SK-N-SH treated with all-trans-retinoic acid at 6 μM for 48 hours (cell line): ENCODE measurements at regions not wholly inside any gene's neighbourhood (a gene's known extent, or its start where the extent isn't known, plus 50 kb on each side); places are given as distances from the start of the nearest gene placed in this dataset.

Experiments
- ATAC-seq: fragments of 200-7000 bp; cut with Tn5 transposase; 3 replicates; pipeline ENCODE4 v1.9.1; 2020; ENCODE audit warnings: mild to moderate bottlenecking, moderate library complexity
- ARNTL ChIP-seq: fragments of 450-650 bp; formaldehyde crosslinking; IDR thresholded peaks from 2 replicates; pipeline ENCODE4 v1.5.0; 2020; ENCODE audit warnings: low read depth, mild to moderate bottlenecking, moderate library complexity, borderline replicate concordance
- BACH2 ChIP-seq: fragments of 250-450 bp; sonication (Bioruptor Pico); IDR thresholded peaks from 2 replicates; pipeline ENCODE4 v1.9.0; 2021; ENCODE audit warnings: mild to moderate bottlenecking, borderline replicate concordance
- CREB5 ChIP-seq: fragments of 250-450 bp; sonication (Bioruptor Pico); IDR thresholded peaks from 2 replicates; pipeline ENCODE4 v1.5.1; 2020; ENCODE audit warnings: low read depth, mild to moderate bottlenecking, moderate library complexity
- CSDC2 ChIP-seq: fragments of 250-450 bp; sonication (Bioruptor Pico); IDR thresholded peaks from 2 replicates; pipeline ENCODE4 v1.5.0; 2020; ENCODE audit warnings: mild to moderate bottlenecking, moderate library complexity
- CSRNP3 ChIP-seq: fragments of 250-450 bp; sonication (Bioruptor Pico); IDR thresholded peaks from 2 replicates; pipeline ENCODE4 v1.5.1; 2021; ENCODE audit warnings: mild to moderate bottlenecking, moderate library complexity
- GLIS3 ChIP-seq: fragments of 250-450 bp; sonication (Bioruptor Pico); IDR thresholded peaks from 2 replicates; pipeline ENCODE4 v1.5.0; 2020; ENCODE audit warnings: mild to moderate bottlenecking, moderate library complexity
- OSR1 ChIP-seq: fragments of 250-450 bp; sonication (Bioruptor Pico); IDR thresholded peaks from 2 replicates; pipeline ENCODE4 v1.8.0; 2022; ENCODE audit warnings: moderate library complexity, mild to moderate bottlenecking, inconsistent platforms
- PATZ1 ChIP-seq: fragments of 250-450 bp; sonication (Bioruptor Pico); IDR thresholded peaks from 2 replicates; pipeline ENCODE4 v1.8.0; 2020; ENCODE audit warnings: mild to moderate bottlenecking, moderate library complexity, borderline replicate concordance
- POU6F1 ChIP-seq: fragments of 250-450 bp; sonication (Bioruptor Pico); IDR thresholded peaks from 2 replicates; pipeline ENCODE4 v1.8.0; 2021; ENCODE audit warnings: low read depth, mild to moderate bottlenecking, moderate library complexity, borderline replicate concordance
- PPARA ChIP-seq: fragments of 250-450 bp; sonication (Bioruptor Pico); IDR thresholded peaks from 2 replicates; pipeline ENCODE4 v1.5.0; 2020; ENCODE audit warnings: mild to moderate bottlenecking, borderline replicate concordance
- RARB ChIP-seq: fragments of 250-450 bp; sonication (Bioruptor Pico); IDR thresholded peaks from 2 replicates; pipeline ENCODE4 v1.8.0; 2021; ENCODE audit warnings: mild to moderate bottlenecking, moderate library complexity
- SNAI2 ChIP-seq: fragments of 250-450 bp; sonication (Bioruptor Pico); IDR thresholded peaks from 2 replicates; pipeline ENCODE4 v1.5.0; 2020; ENCODE audit warnings: mild to moderate bottlenecking, moderate library complexity
- TCF4 ChIP-seq: fragments of 250-450 bp; sonication (Bioruptor Pico); IDR thresholded peaks from 2 replicates; pipeline ENCODE4 v1.8.0; 2021; ENCODE audit warnings: mild to moderate bottlenecking, moderate library complexity, borderline replicate concordance
- TOX ChIP-seq: fragments of 250-450 bp; sonication (Bioruptor Pico); IDR thresholded peaks from 2 replicates; pipeline ENCODE4 v1.8.0; 2021; ENCODE audit warnings: mild to moderate bottlenecking, moderate library complexity, borderline replicate concordance
- TSHZ2 ChIP-seq: fragments of 250-450 bp; sonication (Bioruptor Pico); IDR thresholded peaks from 2 replicates; pipeline ENCODE4 v1.5.0; 2020; ENCODE audit warnings: mild to moderate bottlenecking, moderate library complexity
- ZC3H10 ChIP-seq: fragments of 250-450 bp; sonication (Bioruptor Pico); IDR thresholded peaks from 2 replicates; pipeline ENCODE4 v1.5.1; 2021; ENCODE audit warnings: mild to moderate bottlenecking, moderate library complexity
- ZFP3 ChIP-seq: fragments of 250-450 bp; sonication (Bioruptor Pico); IDR thresholded peaks from 2 replicates; pipeline ENCODE4 v1.5.0; 2020; ENCODE audit warnings: mild to moderate bottlenecking, moderate library complexity
- ZFP30 ChIP-seq: fragments of 450-650 bp; formaldehyde crosslinking; IDR thresholded peaks from 2 replicates; pipeline ENCODE4 v1.5.0; 2022; ENCODE audit warnings: mild to moderate bottlenecking, moderate library complexity
- ZNF565 ChIP-seq: fragments of 450-650 bp; formaldehyde crosslinking; conservative IDR thresholded peaks from 2 replicates; pipeline ENCODE4 v1.5.0; 2020; ENCODE audit warnings: low read depth, mild to moderate bottlenecking, moderate library complexity
- ZNF70 ChIP-seq: fragments of 450-650 bp; formaldehyde crosslinking; IDR thresholded peaks from 2 replicates; pipeline ENCODE4 v1.5.0; 2020; ENCODE audit warnings: mild to moderate bottlenecking, moderate library complexity
- ZNF8 ChIP-seq: fragments of 450-650 bp; formaldehyde crosslinking; IDR thresholded peaks from 2 replicates; pipeline ENCODE4 v1.5.0; 2020; ENCODE audit warnings: mild to moderate bottlenecking, moderate library complexity

GRCh38 chr12:82242729-82243128 is 115.5 kb downstream of the CCDC59 start:
- TF ChIP-seq ZNF565 (CRISPR knock-in tag): no peak
- no peak for TF ChIP-seq TSHZ2 (CRISPR knock-in tag)
- no peak for TF ChIP-seq TCF4 (CRISPR knock-in tag)
- no peak for TF ChIP-seq ARNTL
- no peak for TF ChIP-seq ZNF70 (CRISPR knock-in tag)
- no peak for TF ChIP-seq SNAI2 (CRISPR knock-in tag)
- no peak for TF ChIP-seq RARB (CRISPR knock-in tag)
- TF ChIP-seq GLIS3 (CRISPR knock-in tag): no peak
- no peak for TF ChIP-seq CSDC2 (CRISPR knock-in tag)
- TF ChIP-seq ZFP30 (CRISPR knock-in tag): no peak
- no peak for TF ChIP-seq CSRNP3 (CRISPR knock-in tag)
- TF ChIP-seq PPARA (CRISPR knock-in tag): no peak
- TF ChIP-seq ZFP3 (CRISPR knock-in tag): no peak
- ATAC-seq: no peak

- no peak for ATAC-seq
- TF ChIP-seq SNAI2 (CRISPR knock-in tag): no peak
- TF ChIP-seq CREB5 (CRISPR knock-in tag): no peak
- TF ChIP-seq ZC3H10 (CRISPR knock-in tag): no peak
- TF ChIP-seq TCF4 (CRISPR knock-in tag): no peak
- no peak for TF ChIP-seq TOX (CRISPR knock-in tag)
- no peak for TF ChIP-seq POU6F1 (CRISPR knock-in tag)
- no peak for TF ChIP-seq ZNF70 (CRISPR knock-in tag)
- TF ChIP-seq BACH2 (CRISPR knock-in tag): no peak
- no peak for TF ChIP-seq PPARA (CRISPR knock-in tag)
- TF ChIP-seq OSR1 (CRISPR knock-in tag): no peak
- TF ChIP-seq PATZ1 (CRISPR knock-in tag): no peak
- no peak for TF ChIP-seq ARNTL
- TF ChIP-seq CSRNP3 (CRISPR knock-in tag): no peak
- no peak for TF ChIP-seq ZNF8
Measured at GRCh38 chr12:82225871-82226270, 132.3 kb downstream of the CCDC59 start.
